DMS 273 (cell line): ENCODE measurements at regions not wholly inside any gene's neighbourhood (a gene's known extent, or its start where the extent isn't known, plus 50 kb on each side); places are given as distances from the start of the nearest gene placed in this dataset.

Experiments used
- DNase-seq: peaks from one replicate; lab custom pipeline; 2025; ENCODE audit not compliant: unreplicated experiment; lab: John Stamatoyannopoulos, UW

DNA sequence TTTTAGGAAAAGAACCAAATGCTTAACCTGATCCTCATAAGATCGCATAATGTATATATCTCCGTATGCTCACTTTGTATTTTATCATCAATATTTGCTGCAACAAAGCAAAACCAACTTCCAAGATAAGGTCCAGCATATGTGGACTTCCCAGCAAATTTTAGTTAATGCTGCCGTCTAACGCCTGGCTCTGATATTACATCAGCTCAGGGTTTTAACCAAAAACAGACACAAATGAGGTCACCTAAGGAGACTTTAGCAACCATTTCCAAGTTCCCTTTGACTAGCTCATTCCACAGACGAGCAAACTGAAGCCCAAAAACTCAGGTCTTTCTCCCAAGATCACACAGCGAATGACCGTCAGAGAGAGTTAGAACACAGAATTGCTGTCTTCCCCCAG is 59.4 kb upstream of the UCN3 start:
- DNase-seq = no peak

DNA sequence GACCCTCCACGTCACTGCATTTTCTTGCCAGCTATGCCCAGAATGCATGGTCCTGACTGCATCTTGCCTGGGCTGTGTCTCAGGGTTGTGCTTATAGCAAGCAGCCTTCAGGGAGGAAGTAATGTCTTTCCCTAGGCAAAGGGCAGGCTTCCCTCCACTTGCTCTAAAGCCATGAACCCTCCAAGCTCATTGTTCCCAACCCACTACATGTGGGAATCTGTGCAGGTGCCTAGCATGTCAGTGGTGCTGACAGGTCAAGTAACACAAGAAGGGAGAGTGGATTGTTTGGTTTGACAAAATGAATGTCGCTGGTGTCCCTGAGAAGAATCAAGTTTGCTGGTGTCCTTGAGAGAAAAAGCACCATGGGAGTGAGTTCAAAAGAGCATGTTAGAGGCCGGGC is 53.9 kb upstream of the UCN3 start:
- DNase-seq = no peak

DNA sequence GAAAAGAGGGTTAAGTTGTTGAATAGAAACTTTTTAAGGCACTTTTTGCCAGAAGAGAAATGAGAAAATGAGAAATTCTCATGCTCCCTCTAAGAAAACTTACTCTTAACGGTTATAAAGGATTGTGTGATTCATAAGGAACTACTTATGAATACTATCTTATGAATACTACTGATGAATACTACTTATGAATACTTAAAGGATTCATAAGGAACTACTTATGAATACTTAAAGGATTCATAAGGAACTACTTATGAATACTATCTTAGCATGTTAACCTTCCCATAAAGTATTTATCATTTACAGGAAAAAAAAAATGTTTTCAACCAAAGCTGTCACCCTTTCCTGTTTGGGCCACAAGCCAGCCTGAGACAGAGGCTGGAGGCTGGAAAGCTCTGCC is 53.1 kb upstream of the UCN3 start:
- DNase-seq = no peak

DNA sequence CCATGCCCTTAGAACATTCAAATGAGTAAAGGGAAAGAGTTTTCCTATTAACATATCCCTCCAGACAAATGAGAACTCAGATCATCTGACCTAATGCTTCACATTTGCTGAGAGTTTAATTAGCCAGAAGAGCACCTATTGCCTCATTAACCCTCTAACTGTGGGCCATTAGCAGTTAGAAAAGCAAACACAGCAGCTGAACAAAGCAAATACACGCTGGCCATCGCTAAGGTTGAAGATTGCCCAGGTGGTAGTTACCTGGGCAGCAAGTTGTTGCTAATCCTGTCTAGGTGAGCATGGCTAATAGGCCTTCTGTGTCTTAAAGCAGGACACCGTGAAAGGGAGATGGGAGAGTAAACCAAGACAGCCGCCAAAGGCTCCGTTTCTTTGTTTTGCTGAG is 49.9 kb upstream of the UCN3 start:
- DNase-seq = no peak
